ENCODE measurements at regions not wholly inside any gene's neighbourhood (a gene's known extent, or its start where the extent isn't known, plus 50 kb on each side); places are given as distances from the start of the nearest gene placed in this dataset.

GRCh38 chr15:25947323-25948314 is 84.5 kb upstream of the ATP10A start:
- no peak for DNase-seq

GRCh38 chr15:25946241-25946805 is 83.2 kb upstream of the ATP10A start:
- DNase-seq, result no peak

GRCh38 chr15:25944386-25944785 is 81.3 kb upstream of the ATP10A start:
- no peak for DNase-seq

- no peak for DNase-seq
Measured at GRCh38 chr15:25943831-25944230, 80.7 kb upstream of the ATP10A start.

GRCh38 chr15:25939122-25939521 is 76.0 kb upstream of the ATP10A start:
- no peak for DNase-seq

GRCh38 chr15:25937796-25938195 is 74.7 kb upstream of the ATP10A start:
- DNase-seq, result no peak

GRCh38 chr15:25936004-25936403 is 72.9 kb upstream of the ATP10A start:
- no peak for DNase-seq

GRCh38 chr15:25933456-25934158 is 70.5 kb upstream of the ATP10A start:
- DNase-seq, result peak; percentile 61 to 78

GRCh38 chr15:25932696-25933095 is 69.6 kb upstream of the ATP10A start:
- DNase-seq, result no peak

- DNase-seq, result peak; percentile 22 to 36
Measured at GRCh38 chr15:25931851-25932250, 68.7 kb upstream of the ATP10A start.

GRCh38 chr15:25930931-25931330 is 67.8 kb upstream of the ATP10A start:
- no peak for DNase-seq
